ENCODE measurements at regions not wholly inside any gene's neighbourhood (a gene's known extent, or its start where the extent isn't known, plus 50 kb on each side); places are given as distances from the start of the nearest gene placed in this dataset.

DNA sequence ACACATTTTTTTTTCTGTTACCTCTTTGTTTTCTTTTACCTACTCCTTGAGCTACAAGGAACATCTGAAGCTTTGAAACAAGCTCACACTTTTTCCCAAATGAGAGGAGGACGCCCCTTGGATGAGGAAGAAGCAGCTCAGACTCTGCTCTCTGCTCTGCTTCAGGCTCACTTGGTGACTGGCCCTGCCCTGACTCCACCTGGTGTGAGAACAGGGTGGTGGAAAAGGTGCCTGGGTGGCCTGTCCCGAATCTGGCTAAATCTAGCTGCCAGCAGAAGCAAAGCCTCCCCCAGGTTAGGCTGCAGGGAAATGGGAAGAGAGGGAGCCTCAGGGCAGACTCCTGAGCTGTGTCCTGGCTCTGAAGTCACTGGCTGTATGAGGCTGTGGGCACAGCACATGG, 68.0 kb upstream of the CEACAM8 start:
- H3K27ac Mint-ChIP-seq, result no peak overlapping the region
- ATAC-seq, result no peak
- H3K4me1 Mint-ChIP-seq, result no peaks in the 10 kb centered on the region
- H3K36me3 Mint-ChIP-seq, result no peaks in the 10 kb centered on the region
- H3K4me3 Mint-ChIP-seq, result no peak overlapping the region
- peaks cover 14% of the 10 kb centered on the region for H3K9me3 Mint-ChIP-seq
- H3K27me3 Mint-ChIP-seq, result peaks cover 28% of the 10 kb centered on the region

DNA sequence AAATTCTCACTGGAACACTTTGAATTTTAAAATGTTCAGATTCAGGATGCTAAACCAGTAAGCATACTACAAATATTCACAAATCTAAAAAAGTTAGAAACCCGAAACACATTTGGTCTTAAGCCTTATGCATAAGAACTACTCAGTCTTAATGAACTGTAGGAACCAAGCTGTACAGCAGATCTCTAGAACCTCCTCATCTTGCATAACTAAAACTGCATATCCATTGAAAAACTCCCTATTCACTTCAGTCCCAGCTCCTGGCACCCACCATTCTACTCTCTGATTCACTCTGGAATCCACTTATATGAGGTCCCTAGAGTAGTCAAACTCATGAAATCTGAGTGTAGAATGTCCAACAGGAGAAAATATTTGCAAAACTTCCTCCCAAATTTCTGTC, 65.6 kb upstream of the CEACAM8 start:
- Mint-ChIP-seq H3K27me3 (peaks cover 22% of the 10 kb centered on the region), H3K36me3 (no peaks in the 10 kb centered on the region), H3K27ac (no peak overlapping the region), H3K9me3 (peaks cover 14% of the 10 kb centered on the region), H3K4me1 (no peaks in the 10 kb centered on the region), H3K4me3 (no peak overlapping the region)
- no peak for ATAC-seq

DNA sequence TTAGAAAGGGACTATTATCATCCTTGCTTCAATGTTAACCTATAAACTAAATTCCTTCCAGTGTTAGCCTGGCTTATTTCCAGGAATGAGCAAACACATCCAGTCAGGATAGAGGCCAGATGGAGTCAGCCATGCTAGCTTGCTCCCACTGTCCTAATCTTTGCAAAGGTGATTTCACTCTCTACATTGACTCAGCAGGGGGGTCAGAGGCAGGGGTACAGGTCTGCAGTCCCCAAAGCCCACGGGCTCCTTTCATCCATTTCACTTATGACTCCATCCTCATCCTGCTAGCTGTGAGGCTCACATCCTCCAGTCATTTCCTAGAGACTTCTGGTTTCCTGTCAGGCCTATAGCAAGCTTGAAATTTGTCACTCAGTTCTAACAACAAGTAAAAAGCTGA, 63.4 kb upstream of the CEACAM8 start:
- no peak for ATAC-seq
- H3K36me3 Mint-ChIP-seq, result no peaks in the 10 kb centered on the region
- H3K27me3 Mint-ChIP-seq, result peaks cover 27% of the 10 kb centered on the region
- peaks cover 12% of the 10 kb centered on the region for H3K9me3 Mint-ChIP-seq
- H3K27ac Mint-ChIP-seq, result no peak overlapping the region
- H3K4me3 Mint-ChIP-seq, result no peak overlapping the region
- H3K4me1 Mint-ChIP-seq, result no peaks in the 10 kb centered on the region

DNA sequence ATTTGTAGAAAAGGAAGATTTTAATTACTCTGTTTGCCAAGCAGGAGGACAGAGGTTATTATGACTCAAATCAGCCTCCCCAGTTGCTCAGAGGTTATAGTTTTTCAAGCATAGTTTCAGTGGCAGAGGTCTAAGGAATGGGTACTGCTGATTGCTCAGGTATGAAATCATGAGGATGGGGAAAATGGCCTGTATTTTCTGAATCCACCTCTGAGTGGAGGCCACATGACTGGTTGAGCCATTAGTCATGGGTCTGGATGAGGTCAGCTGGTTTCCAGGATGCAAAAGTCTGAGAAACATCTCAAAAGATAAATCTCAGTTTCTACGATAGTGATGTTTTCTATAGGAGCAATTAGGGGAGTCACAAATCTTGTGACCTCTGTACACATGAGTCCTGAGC, 62.8 kb upstream of the CEACAM8 start:
- H3K36me3 Mint-ChIP-seq, result no peaks in the 10 kb centered on the region
- H3K27me3 Mint-ChIP-seq, result peaks cover 32% of the 10 kb centered on the region
- H3K9me3 Mint-ChIP-seq, result peaks cover 12% of the 10 kb centered on the region
- H3K4me1 Mint-ChIP-seq, result no peaks in the 10 kb centered on the region
- no peak for ATAC-seq
- no peak overlapping the region for H3K4me3 Mint-ChIP-seq
- no peak overlapping the region for H3K27ac Mint-ChIP-seq

DNA sequence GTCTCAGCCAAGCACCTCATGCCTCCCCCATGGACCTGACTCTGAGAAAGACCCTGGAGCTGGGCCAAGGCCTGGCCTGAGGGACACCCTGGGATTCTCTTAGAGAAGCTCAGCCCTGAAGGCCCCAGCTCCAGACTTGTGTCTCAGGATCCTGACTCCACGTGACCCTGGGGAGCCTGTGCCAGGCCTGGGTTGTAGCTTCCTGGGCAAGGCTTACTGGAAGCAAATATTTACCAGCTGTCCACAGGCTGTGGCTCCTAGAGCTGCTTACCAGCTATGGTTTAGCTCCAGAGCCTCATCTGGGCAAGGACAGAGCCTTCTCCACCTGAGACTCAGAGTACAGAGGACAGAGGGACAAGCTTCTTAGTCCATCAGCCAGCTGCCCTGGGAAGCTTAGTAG, 61.0 kb upstream of the CEACAM8 start:
- H3K27me3 Mint-ChIP-seq, result peaks cover 46% of the 10 kb centered on the region
- H3K36me3 Mint-ChIP-seq, result no peaks in the 10 kb centered on the region
- ATAC-seq, result peak; percentile 18
- peaks cover 12% of the 10 kb centered on the region for H3K9me3 Mint-ChIP-seq
- no peaks in the 10 kb centered on the region for H3K4me1 Mint-ChIP-seq
- no peak overlapping the region for H3K27ac Mint-ChIP-seq
- no peak overlapping the region for H3K4me3 Mint-ChIP-seq

DNA sequence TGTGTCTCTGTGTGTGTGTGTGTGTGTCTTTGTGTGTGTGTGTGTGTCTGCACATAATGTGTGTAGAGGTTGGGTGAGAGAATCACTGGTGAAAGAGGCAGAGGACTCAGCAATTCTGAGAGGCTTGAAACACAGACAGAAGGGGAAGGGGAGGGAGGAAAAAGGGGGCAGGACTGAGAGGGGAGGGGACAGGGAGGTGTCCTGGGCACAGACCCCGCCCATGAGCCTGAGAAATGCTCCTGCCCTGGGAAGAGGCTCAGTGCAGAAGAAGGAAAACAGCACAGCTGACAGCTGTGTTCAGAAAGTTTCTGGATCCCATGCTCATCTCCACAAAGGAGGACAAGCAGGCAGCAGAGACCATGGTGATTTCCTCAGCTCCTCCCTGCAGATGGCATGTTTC, 59.1 kb upstream of the CEACAM8 start:
- Mint-ChIP-seq H3K9me3 (peaks cover 2% of the 10 kb centered on the region), H3K27me3 (peaks cover 54% of the 10 kb centered on the region), H3K27ac (no peak overlapping the region), H3K4me1 (no peaks in the 10 kb centered on the region), H3K36me3 (no peaks in the 10 kb centered on the region), H3K4me3 (no peak overlapping the region)
- no peak for ATAC-seq

DNA sequence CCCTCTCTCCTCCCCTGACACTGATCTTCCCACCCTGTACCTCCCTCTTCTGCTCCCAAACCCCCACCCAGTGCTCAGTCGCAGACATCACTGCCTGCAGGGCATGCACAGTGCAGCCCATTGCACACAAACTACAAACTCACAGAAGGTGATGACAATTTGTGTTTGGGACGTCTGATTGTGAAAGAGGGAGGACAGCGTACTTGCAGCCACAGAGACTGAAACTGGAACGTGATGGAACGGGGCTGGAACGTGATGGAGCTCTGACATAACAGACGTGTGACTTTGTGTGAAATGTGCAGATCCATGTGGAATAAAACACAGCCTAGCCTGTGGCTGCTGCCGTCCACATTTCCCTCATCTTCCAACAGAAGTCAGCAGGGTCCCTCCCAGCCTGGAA, 57.3 kb upstream of the CEACAM8 start:
- Mint-ChIP-seq H3K4me1 (no peaks in the 10 kb centered on the region), H3K4me3 (no peak overlapping the region), H3K27ac (no peak overlapping the region), H3K36me3 (no peaks in the 10 kb centered on the region), H3K27me3 (peaks cover 52% of the 10 kb centered on the region), H3K9me3 (peaks cover 2% of the 10 kb centered on the region)
- no peak for ATAC-seq

Data from stimulated activated memory B cell treated with anti-CD40 and anti-IgM and Interleukin-4, amounts not matched to agents 10 μg/mL and 1 μg/mL and 100 μg/mL, for 72 hours (primary cell).